Esophagus squamous epithelium (tissue), 5 donors: ENCODE measurements at regions not wholly inside any gene's neighbourhood (a gene's known extent, or its start where the extent isn't known, plus 50 kb on each side); places are given as distances from the start of the nearest gene placed in this dataset.

Source experiments
- DNase-seq: peaks from one replicate; lab custom pipeline; 2025; lab: John Stamatoyannopoulos, UW
- H3K27ac ChIP-seq, 4 donors: fragments of 200-600 bp; sonication (generic); one replicate each; pipeline ENCODE4 v1.5.1; 2016 to 2019; ENCODE audit warnings: mild to moderate bottlenecking in 1 of 4
- H3K27me3 ChIP-seq, 4 donors: fragments of 200-600 bp; sonication (generic); 1 replicate in 3 of 4; 2 replicates in 1 of 4; pipeline versions ENCODE4 v1.5.1 to v1.6.0; 2017 to 2021; ENCODE audit warnings: antibody characterized with exemption in 1 of 4
- H3K36me3 ChIP-seq, 3 donors: fragments of 200-600 bp; sonication (generic); one replicate each; pipeline ENCODE4 v1.5.1; 2016 to 2019
- H3K4me1 ChIP-seq, 3 donors: fragments of 200-600 bp; sonication (generic); one replicate each; pipeline ENCODE4 v1.5.1; 2017 to 2019
- H3K4me3 ChIP-seq, 4 donors: fragments of 200-600 bp; sonication (generic); 1 replicate in 3 of 4; 2 replicates in 1 of 4; pipeline ENCODE4 v1.5.1; 2016 to 2019; ENCODE audit warnings: mild to moderate bottlenecking in 2 of 4, moderate library complexity in 1 of 4
- H3K9me3 ChIP-seq, 3 donors: fragments of 200-600 bp; sonication (generic); one replicate each; pipeline ENCODE4 v1.5.1; 2016 to 2019
- POLR2A ChIP-seq, 4 donors: fragments of 450-650 bp; IDR thresholded peaks; one replicate each; pipeline ENCODE4 v1.6.1; 2017; ENCODE audit warnings: antibody characterized with exemption in 4 of 4, mild to moderate bottlenecking in 4 of 4, moderate library complexity in 3 of 4
- WGBS, 2 donors: methylation state at CpG; one replicate each; pipeline ENCODE4 v1.1.5; 2018; 5-methylcytosine and 5-hydroxymethylcytosine counted together
- intact Hi-C: fragments of 100-400 bp; cut with DNase I; formaldehyde crosslinking; loops from one replicate; pipeline ENCODE4 v1.15.0; 2022
- TF ChIP-seq, protein P1 (sequence below), 6 experiments: fragments of 450-650 bp in 4 of 6; fragments of 200-600 bp in 2 of 6; sonication (generic) in 2 of 6; IDR thresholded peaks; one replicate each; pipeline ENCODE4 v1.5.1; 2016 to 2019; ENCODE audit warnings: antibody characterized with exemption in 6 of 6, mild to moderate bottlenecking in 4 of 6, moderate library complexity in 4 of 6
- donor health status: DM: yes; HTN: yes; CAD: no.

DNA sequence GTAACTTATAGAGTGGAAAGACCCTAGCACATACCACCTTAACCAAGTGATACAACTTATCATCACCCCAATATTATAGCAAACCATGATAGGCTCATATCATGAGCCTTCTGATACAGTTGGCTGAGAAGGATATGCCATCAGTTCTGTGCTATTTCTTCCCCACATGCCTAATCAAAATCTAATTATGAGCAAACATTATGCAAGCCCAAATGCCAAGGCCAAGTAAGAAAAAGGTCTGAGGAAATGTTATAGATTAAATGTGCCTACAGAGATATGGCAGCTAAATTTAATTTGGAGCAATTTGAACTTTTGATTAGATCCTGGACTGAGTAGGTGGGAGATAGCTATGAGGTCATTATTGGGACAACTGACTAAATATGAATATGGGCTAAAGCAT lies 225.9 kb upstream of the PMFBP1 start:
- Histone ChIP-seq H3K9me3 (no peaks in the 10 kb centered on the region), H3K4me1 (no peaks in the 10 kb centered on the region), H3K27me3 (no peaks in the 10 kb centered on the region), H3K27ac (no peak overlapping the region), H3K36me3 (no peaks in the 10 kb centered on the region), H3K4me3 (no peak overlapping the region)
- no peak for DNase-seq
- intact Hi-C loops: no loop called here
- TF ChIP-seq POLR2A (IDR thresholded peaks at IDR 0.05): no peak
- TF ChIP-seq, protein P1, sequence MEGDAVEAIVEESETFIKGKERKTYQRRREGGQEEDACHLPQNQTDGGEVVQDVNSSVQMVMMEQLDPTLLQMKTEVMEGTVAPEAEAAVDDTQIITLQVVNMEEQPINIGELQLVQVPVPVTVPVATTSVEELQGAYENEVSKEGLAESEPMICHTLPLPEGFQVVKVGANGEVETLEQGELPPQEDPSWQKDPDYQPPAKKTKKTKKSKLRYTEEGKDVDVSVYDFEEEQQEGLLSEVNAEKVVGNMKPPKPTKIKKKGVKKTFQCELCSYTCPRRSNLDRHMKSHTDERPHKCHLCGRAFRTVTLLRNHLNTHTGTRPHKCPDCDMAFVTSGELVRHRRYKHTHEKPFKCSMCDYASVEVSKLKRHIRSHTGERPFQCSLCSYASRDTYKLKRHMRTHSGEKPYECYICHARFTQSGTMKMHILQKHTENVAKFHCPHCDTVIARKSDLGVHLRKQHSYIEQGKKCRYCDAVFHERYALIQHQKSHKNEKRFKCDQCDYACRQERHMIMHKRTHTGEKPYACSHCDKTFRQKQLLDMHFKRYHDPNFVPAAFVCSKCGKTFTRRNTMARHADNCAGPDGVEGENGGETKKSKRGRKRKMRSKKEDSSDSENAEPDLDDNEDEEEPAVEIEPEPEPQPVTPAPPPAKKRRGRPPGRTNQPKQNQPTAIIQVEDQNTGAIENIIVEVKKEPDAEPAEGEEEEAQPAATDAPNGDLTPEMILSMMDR (IDR thresholded peaks at IDR 0.05): no peak

DNA sequence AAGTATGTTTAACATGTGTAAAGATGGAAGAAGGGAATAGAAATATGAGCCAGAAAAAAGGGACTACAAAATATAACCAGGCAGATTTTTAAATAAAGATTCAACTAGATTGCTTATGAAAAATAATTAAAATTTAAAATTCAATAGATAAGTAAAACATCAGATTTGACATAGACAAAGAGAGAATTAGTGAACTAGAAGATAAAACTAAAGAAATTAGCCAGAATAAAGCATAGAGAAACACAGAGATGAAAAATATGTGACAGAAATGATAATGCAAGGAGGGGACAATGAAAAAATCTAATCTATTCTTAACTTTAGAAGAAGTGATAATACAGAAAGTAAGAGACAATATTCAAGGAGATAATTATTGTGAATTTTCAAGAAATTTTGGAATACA lies 222.6 kb upstream of the PMFBP1 start:
- H3K27me3 ChIP-seq: no peaks in the 10 kb centered on the region
- TF ChIP-seq POLR2A (IDR thresholded peaks at IDR 0.05): no peak
- TF ChIP-seq, protein P1 (IDR thresholded peaks at IDR 0.05): no peak
- H3K27ac ChIP-seq: no peak overlapping the region
- H3K4me1 ChIP-seq: no peaks in the 10 kb centered on the region
- H3K9me3 ChIP-seq: no peaks in the 10 kb centered on the region
- intact Hi-C loops: no loop called here
- H3K36me3 ChIP-seq: no peaks in the 10 kb centered on the region
- no peak overlapping the region for H3K4me3 ChIP-seq
- DNase-seq: no peak

DNA sequence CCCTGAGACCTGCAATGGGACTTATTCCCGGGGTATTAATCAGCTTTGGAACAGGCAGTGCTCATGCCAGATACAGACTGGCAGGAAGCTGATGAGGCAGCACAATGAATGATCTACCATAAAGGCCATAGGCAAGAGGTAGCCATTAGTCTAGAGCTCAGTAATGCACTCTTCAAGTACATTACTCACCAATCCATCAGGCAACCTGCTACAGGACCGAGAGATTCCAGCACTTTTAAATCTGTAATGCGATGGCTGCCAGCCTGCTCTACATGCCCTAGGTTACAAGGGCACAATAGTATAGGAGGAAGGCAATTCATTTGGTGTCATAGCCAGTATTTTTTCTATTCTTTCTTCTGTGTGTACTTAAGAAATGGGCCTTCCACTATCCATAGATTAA lies 217.8 kb upstream of the PMFBP1 start:
- no peaks in the 10 kb centered on the region for H3K36me3 ChIP-seq
- no peaks in the 10 kb centered on the region for H3K4me1 ChIP-seq
- H3K27ac ChIP-seq: no peak overlapping the region
- intact Hi-C loops: no loop called here
- no peak overlapping the region for H3K4me3 ChIP-seq
- WGBS, 2 donors: 89 to 91% methylated on average over 3 of the region's 3 CpGs
- DNase-seq: no peak
- TF ChIP-seq, protein P1 (IDR thresholded peaks at IDR 0.05): no peak
- TF ChIP-seq POLR2A (IDR thresholded peaks at IDR 0.05): no peak
- no peaks in the 10 kb centered on the region for H3K27me3 ChIP-seq
- H3K9me3 ChIP-seq: peaks cover 0 to 5% (median 0%) of the 10 kb centered on the region in 3 donors

DNA sequence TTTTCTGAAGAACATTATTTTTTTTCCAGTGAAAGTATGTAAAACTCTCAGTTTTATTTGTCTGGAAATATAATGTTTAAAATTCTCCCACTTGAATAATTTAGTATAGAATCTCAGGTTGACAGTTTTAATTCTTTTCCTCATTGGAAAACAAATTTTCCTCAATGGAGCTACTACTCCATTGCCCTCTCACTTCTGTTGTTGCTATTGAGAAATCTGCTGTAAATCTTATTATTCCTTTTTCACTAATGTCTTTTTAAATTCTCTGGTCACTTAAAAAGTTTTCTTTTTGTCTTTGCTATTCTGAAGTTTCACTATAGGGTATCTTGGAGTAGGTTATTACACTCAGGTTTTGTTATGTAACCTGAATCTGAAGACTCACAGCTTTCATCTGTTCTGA lies 216.1 kb upstream of the PMFBP1 start:
- Histone ChIP-seq H3K9me3 (peaks cover 0 to 5% (median 0%) of the 10 kb centered on the region in 3 donors), H3K27ac (no peak overlapping the region), H3K36me3 (no peaks in the 10 kb centered on the region), H3K4me3 (no peak overlapping the region), H3K27me3 (no peaks in the 10 kb centered on the region), H3K4me1 (no peaks in the 10 kb centered on the region)
- no peak for DNase-seq
- intact Hi-C loops: no loop called here
- TF ChIP-seq, protein P1 (IDR thresholded peaks at IDR 0.05): no peak
- TF ChIP-seq POLR2A (IDR thresholded peaks at IDR 0.05): no peak

DNA sequence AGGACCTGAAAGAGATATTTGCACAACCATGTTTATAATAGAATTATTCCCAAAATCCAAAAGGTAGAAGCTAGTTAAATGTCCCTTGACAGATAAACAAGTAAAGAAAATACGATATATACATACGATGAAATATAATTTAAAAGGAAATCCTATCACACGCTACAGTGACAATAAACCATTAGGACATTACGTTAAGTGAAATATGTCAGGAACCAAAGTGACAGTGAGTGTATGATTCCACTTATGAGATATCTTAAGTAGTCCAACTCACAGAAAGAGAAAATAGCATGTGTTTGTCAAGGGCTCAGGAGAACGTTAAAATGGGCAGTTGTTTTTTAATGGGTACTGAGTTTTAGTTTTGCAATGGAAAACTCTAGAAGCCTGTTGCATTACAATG lies 212.7 kb upstream of the PMFBP1 start:
- WGBS, 2 donors: 94 to 95% methylated on average over 5 of the region's 5 CpGs
- H3K4me3 ChIP-seq: no peak overlapping the region
- TF ChIP-seq, protein P1 (IDR thresholded peaks at IDR 0.05): no peak
- no peak for TF ChIP-seq POLR2A (IDR thresholded peaks at IDR 0.05)
- DNase-seq: no peak
- no peaks in the 10 kb centered on the region for H3K36me3 ChIP-seq
- no peaks in the 10 kb centered on the region for H3K27me3 ChIP-seq
- H3K9me3 ChIP-seq: peaks cover 0 to 5% (median 0%) of the 10 kb centered on the region in 3 donors
- intact Hi-C loops: no loop called here
- no peaks in the 10 kb centered on the region for H3K4me1 ChIP-seq
- no peak overlapping the region for H3K27ac ChIP-seq
